ENCODE measurements at regions not wholly inside any gene's neighbourhood (a gene's known extent, or its start where the extent isn't known, plus 50 kb on each side); places are given as distances from the start of the nearest gene placed in this dataset.

- TF ChIP-seq RAD21 (conservative IDR thresholded peaks at IDR 0.05) (no peak), REST (IDR thresholded peaks at IDR 0.05; ENCODE audit: borderline replicate concordance) (no peak), EZH2 (IDR thresholded peaks at IDR 0.05; ENCODE audit: borderline replicate concordance, insufficient read depth, low read length, poor library complexity, severe bottlenecking) (no peak)
- TF ChIP-seq, protein P1, sequence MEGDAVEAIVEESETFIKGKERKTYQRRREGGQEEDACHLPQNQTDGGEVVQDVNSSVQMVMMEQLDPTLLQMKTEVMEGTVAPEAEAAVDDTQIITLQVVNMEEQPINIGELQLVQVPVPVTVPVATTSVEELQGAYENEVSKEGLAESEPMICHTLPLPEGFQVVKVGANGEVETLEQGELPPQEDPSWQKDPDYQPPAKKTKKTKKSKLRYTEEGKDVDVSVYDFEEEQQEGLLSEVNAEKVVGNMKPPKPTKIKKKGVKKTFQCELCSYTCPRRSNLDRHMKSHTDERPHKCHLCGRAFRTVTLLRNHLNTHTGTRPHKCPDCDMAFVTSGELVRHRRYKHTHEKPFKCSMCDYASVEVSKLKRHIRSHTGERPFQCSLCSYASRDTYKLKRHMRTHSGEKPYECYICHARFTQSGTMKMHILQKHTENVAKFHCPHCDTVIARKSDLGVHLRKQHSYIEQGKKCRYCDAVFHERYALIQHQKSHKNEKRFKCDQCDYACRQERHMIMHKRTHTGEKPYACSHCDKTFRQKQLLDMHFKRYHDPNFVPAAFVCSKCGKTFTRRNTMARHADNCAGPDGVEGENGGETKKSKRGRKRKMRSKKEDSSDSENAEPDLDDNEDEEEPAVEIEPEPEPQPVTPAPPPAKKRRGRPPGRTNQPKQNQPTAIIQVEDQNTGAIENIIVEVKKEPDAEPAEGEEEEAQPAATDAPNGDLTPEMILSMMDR (IDR thresholded peaks at IDR 0.05; ENCODE audit: poor library complexity, severe bottlenecking) = no peak
Observed at GRCh38 chr12:28781671-28782652, 367.1 kb upstream of the FAR2 start.
